ENCODE measurements at regions not wholly inside any gene's neighbourhood (a gene's known extent, or its start where the extent isn't known, plus 50 kb on each side); places are given as distances from the start of the nearest gene placed in this dataset.

DNA sequence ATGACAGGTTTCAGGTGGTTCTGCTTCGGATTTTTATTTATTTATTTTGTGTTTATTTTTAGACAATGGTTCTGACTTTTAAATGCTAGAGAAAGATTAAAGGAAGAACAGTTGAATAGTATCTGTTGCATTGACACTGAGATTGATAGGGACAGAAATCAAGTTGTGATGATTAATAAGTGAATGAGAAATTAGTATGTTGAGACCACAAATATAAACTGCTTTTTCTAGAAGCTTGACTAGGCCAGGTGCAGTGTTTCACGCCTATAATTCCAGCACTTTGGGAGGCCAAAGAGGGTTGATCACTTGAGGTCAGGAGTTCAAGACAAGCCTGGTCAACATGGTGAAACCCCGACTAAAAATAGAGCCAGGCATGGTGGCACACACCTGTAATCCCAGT is 65.1 kb upstream of the TNRC6B start:
- TF ChIP-seq, protein P1, sequence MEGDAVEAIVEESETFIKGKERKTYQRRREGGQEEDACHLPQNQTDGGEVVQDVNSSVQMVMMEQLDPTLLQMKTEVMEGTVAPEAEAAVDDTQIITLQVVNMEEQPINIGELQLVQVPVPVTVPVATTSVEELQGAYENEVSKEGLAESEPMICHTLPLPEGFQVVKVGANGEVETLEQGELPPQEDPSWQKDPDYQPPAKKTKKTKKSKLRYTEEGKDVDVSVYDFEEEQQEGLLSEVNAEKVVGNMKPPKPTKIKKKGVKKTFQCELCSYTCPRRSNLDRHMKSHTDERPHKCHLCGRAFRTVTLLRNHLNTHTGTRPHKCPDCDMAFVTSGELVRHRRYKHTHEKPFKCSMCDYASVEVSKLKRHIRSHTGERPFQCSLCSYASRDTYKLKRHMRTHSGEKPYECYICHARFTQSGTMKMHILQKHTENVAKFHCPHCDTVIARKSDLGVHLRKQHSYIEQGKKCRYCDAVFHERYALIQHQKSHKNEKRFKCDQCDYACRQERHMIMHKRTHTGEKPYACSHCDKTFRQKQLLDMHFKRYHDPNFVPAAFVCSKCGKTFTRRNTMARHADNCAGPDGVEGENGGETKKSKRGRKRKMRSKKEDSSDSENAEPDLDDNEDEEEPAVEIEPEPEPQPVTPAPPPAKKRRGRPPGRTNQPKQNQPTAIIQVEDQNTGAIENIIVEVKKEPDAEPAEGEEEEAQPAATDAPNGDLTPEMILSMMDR (IDR thresholded peaks at IDR 0.05), result no peak
- TF ChIP-seq POLR2A (IDR thresholded peaks at IDR 0.05), result no peak
